Kidney epithelial cell (primary cell): ENCODE measurements at regions not wholly inside any gene's neighbourhood (a gene's known extent, or its start where the extent isn't known, plus 50 kb on each side); places are given as distances from the start of the nearest gene placed in this dataset.

Experiments
- DNase-seq: peaks from one replicate; pipeline ENCODE4 v3.0.0-alpha.2; 2010; ENCODE audit warnings: low read depth
- H3K27me3 ChIP-seq: 2 replicates; pipeline ENCODE4 v1.6.0; 2011; ENCODE audit warnings: low read length; ENCODE audit not compliant: control insufficient read depth, insufficient read depth
- H3K36me3 ChIP-seq: 2 replicates; pipeline ENCODE4 v1.5.1; 2011; ENCODE audit warnings: low read length; ENCODE audit not compliant: control insufficient read depth, insufficient read depth
- H3K4me3 ChIP-seq: 2 replicates; pipeline ENCODE4 v1.5.1; 2011; ENCODE audit warnings: low read depth, mild to moderate bottlenecking, control low read depth, low read length
- CTCF ChIP-seq: IDR thresholded peaks from 2 replicates; pipeline ENCODE4 v1.5.1; 2011; ENCODE audit warnings: mild to moderate bottlenecking, moderate library complexity, low read length, control low read depth, inconsistent platforms; ENCODE audit not compliant: insufficient read depth, poor library complexity, severe bottlenecking

- Histone ChIP-seq H3K4me3 (no peak overlapping the region), H3K36me3 (no peaks in the 10 kb centered on the region), H3K27me3 (no peaks in the 10 kb centered on the region)
- TF ChIP-seq CTCF, result no peak
- no peak for DNase-seq
Observed at GRCh38 chr7:93048136-93048930, 69.4 kb downstream of the SAMD9 start.

GRCh38 chr7:93047514-93048099, 70.2 kb downstream of the SAMD9 start:
- no peak for TF ChIP-seq CTCF
- no peak for DNase-seq

GRCh38 chr7:93046641-93047040, 71.1 kb downstream of the SAMD9 start:
- no peak for DNase-seq
- Histone ChIP-seq H3K36me3 (no peaks in the 10 kb centered on the region), H3K4me3 (no peak overlapping the region), H3K27me3 (no peaks in the 10 kb centered on the region)
- TF ChIP-seq CTCF, result no peak

More at GRCh38 chr7:93047514-93048099, 70.2 kb downstream of the SAMD9 start:
- Histone ChIP-seq H3K4me3 (no peak overlapping the region), H3K27me3 (no peaks in the 10 kb centered on the region), H3K36me3 (no peaks in the 10 kb centered on the region)

GRCh38 chr7:93044147-93044810, 73.5 kb downstream of the SAMD9 start:
- Histone ChIP-seq H3K27me3 (no peaks in the 10 kb centered on the region), H3K4me3 (no peak overlapping the region), H3K36me3 (no peaks in the 10 kb centered on the region)
- TF ChIP-seq CTCF, result no peak
- no peak for DNase-seq

GRCh38 chr7:93043385-93043985, 74.3 kb downstream of the SAMD9 start:
- Histone ChIP-seq H3K4me3 (peak overlapping the region; percentile 21), H3K36me3 (no peaks in the 10 kb centered on the region), H3K27me3 (no peaks in the 10 kb centered on the region)
- DNase-seq, result peak; percentile 44
- TF ChIP-seq CTCF, result no peak
